CD14-positive monocyte (primary cell): ENCODE measurements at regions not wholly inside any gene's neighbourhood (a gene's known extent, or its start where the extent isn't known, plus 50 kb on each side); places are given as distances from the start of the nearest gene placed in this dataset.

Experiments
- DNase-seq, 3 donors: peaks; one replicate each; pipeline ENCODE4 v3.0.0-alpha.2; 2011 to 2022
- H2AFZ ChIP-seq: 2 replicates; pipeline ENCODE4 v1.6.0; 2012; ENCODE audit warnings: mild to moderate bottlenecking, low read depth, low read length, inconsistent platforms; ENCODE audit not compliant: insufficient read depth, poor library complexity, severe bottlenecking
- H3K27ac ChIP-seq, 2 donors: 1 replicate in 1 of 2; 2 replicates in 1 of 2; pipeline ENCODE4 v1.5.1; 2012 to 2013; ENCODE audit warnings: low read length in 2 of 2, control low read depth in 1 of 2, inconsistent platforms in 1 of 2, low read depth in 1 of 2, mild to moderate bottlenecking in 1 of 2
- H3K27me3 ChIP-seq, 2 donors: one replicate each; pipeline versions ENCODE4 v1.6.0 to v1.6.1; 2011 to 2013; ENCODE audit warnings: low read length in 2 of 2; ENCODE audit not compliant: control insufficient read depth in 2 of 2, insufficient read depth in 2 of 2
- H3K36me3 ChIP-seq, 2 donors: replicated peaks in 1 of 2; 1 replicate in 1 of 2; 2 replicates in 1 of 2; pipeline versions ENCODE4 v1.5.1 to v1.6.1; 2012 to 2013; ENCODE audit warnings: low read length in 2 of 2, control low read depth in 1 of 2, inconsistent platforms in 1 of 2, mild to moderate bottlenecking in 1 of 2; ENCODE audit not compliant: insufficient read depth in 2 of 2, control insufficient read depth in 1 of 2
- H3K4me1 ChIP-seq, 2 donors: 1 replicate in 1 of 2; 2 replicates in 1 of 2; pipeline versions ENCODE4 v1.5.1 to v1.6.1; 2012 to 2013; ENCODE audit warnings: low read length in 2 of 2, control low read depth in 1 of 2, inconsistent platforms in 1 of 2, mild to moderate bottlenecking in 1 of 2, moderate library complexity in 1 of 2; ENCODE audit not compliant: insufficient read depth in 2 of 2, control insufficient read depth in 1 of 2
- H3K4me2 ChIP-seq: replicated peaks from 2 replicates; pipeline ENCODE3; 2012; ENCODE audit warnings: low read length, moderate library complexity, mild to moderate bottlenecking; ENCODE audit not compliant: poor library complexity, severe bottlenecking; ENCODE audit errors: extremely low read depth
- H3K4me3 ChIP-seq, 3 experiments: fragments of 200-600 bp in 1 of 3; sonication (generic) in 1 of 3; replicated peaks in 1 of 3; 1 replicate in 2 of 3; 2 replicates in 1 of 3; pipeline ENCODE4 v1.5.1; 2011 to 2013; ENCODE audit warnings: low read length in 3 of 3, mild to moderate bottlenecking in 3 of 3, control low read depth in 2 of 3, low read depth in 2 of 3, inconsistent platforms in 1 of 3, moderate library complexity in 1 of 3
- H3K79me2 ChIP-seq: 2 replicates; pipeline ENCODE4 v1.6.0; 2012; ENCODE audit warnings: mild to moderate bottlenecking, control low read depth, inconsistent platforms, low read length, moderate library complexity; ENCODE audit not compliant: insufficient read depth
- H3K9ac ChIP-seq: 2 replicates; pipeline ENCODE4 v1.6.0; 2017; ENCODE audit warnings: low read length, mild to moderate bottlenecking; ENCODE audit not compliant: insufficient read depth, poor library complexity, severe bottlenecking
- H3K9me3 ChIP-seq, 2 donors: replicated peaks in 1 of 2; 1 replicate in 1 of 2; 2 replicates in 1 of 2; pipeline versions ENCODE4 v1.5.1 to v1.6.1; 2012 to 2013; ENCODE audit warnings: low read length in 2 of 2, control low read depth in 1 of 2; ENCODE audit not compliant: control insufficient read depth in 1 of 2, insufficient read depth in 1 of 2
- H4K20me1 ChIP-seq: 2 replicates; pipeline ENCODE4 v1.6.0; 2012; ENCODE audit warnings: mild to moderate bottlenecking, low read length, control low read depth, moderate library complexity; ENCODE audit not compliant: insufficient read depth
- H3K27ac Mint-ChIP-seq, 7 donors: one replicate each; pipeline ENCODE4 v1.8.0; 2020; ENCODE audit warnings: mild to moderate bottlenecking in 7 of 7, mixed read lengths in 7 of 7, moderate library complexity in 6 of 7, inconsistent platforms in 2 of 7
- H3K27me3 Mint-ChIP-seq, 3 donors: one replicate each; pipeline ENCODE4 v1.8.0; 2021 to 2022; ENCODE audit warnings: low read depth in 3 of 3, mild to moderate bottlenecking in 3 of 3, mixed read lengths in 3 of 3, moderate library complexity in 3 of 3, inconsistent platforms in 1 of 3
- H3K36me3 Mint-ChIP-seq, 2 donors: one replicate each; pipeline ENCODE4 v1.8.0; 2020; ENCODE audit warnings: mixed read lengths in 2 of 2, inconsistent platforms in 1 of 2, mild to moderate bottlenecking in 1 of 2
- H3K4me1 Mint-ChIP-seq: one replicate; pipeline ENCODE4 v1.8.0; 2020; ENCODE audit warnings: mild to moderate bottlenecking, mixed read lengths
- H3K4me3 Mint-ChIP-seq, 2 donors: one replicate each; pipeline ENCODE4 v1.8.0; 2020; ENCODE audit warnings: mild to moderate bottlenecking in 2 of 2, mixed read lengths in 2 of 2, moderate library complexity in 1 of 2
- H3K9me3 Mint-ChIP-seq, 7 donors: one replicate each; pipeline ENCODE4 v1.8.0; 2020 to 2022; ENCODE audit warnings: mixed read lengths in 7 of 7, mild to moderate bottlenecking in 6 of 7, moderate library complexity in 6 of 7, inconsistent platforms in 2 of 7
- WGBS: methylation state at CpG from one replicate; pipeline ENCODE4 v1.1.5; 2013; ENCODE audit warnings: missing lambda C conversion rate; ENCODE audit not compliant: insufficient coverage; 5-methylcytosine and 5-hydroxymethylcytosine counted together
- intact Hi-C, 2 donors: fragments of 100-400 bp; cut with micrococcal nuclease; formaldehyde crosslinking; loops; one replicate each; pipeline versions ENCODE4 v1.15.0 to v1.15.1; 2023
- TF ChIP-seq, protein P1 (sequence below): fragments of 200-600 bp; IDR thresholded peaks from one replicate; pipeline ENCODE4 v1.8.0; 2022; ENCODE audit warnings: antibody characterized with exemption, mild to moderate bottlenecking

DNA sequence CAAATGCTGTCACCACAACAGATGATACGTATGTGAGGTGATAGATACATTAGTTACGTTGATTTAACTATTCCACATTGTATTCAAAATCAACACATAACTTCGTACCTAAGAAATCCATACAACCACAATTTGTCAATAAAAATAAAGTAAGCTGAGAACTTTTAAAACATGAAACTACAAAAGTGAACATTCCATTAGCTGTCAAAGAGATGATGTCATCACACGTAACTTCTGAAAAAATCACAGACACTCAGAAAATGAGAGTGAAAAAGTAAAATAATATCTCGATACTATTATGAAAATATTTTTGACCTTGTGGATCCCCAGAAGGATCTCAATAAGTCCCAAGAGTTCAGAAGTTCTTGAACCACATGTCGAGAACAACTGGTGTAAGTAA is 161.6 kb upstream of the GALNT13 start:
- WGBS, result no CpG with 5 or more reads among the region's 6 CpGs
- Mint-ChIP-seq H3K36me3 (no peaks in the 10 kb centered on the region), H3K9me3 (peaks cover 0 to 3% (median 0%) of the 10 kb centered on the region in 7 donors), H3K4me3 (no peak overlapping the region), H3K27me3 (no peaks in the 10 kb centered on the region), H3K27ac (no peak overlapping the region), H3K4me1 (no peaks in the 10 kb centered on the region)
- Histone ChIP-seq H3K9me3 (peaks cover 0 to 6% of the 10 kb centered on the region in 2 donors), H3K36me3 (no peaks in the 10 kb centered on the region), H2AFZ (no peak overlapping the region), H3K4me2 (no peak overlapping the region), H3K79me2 (no peaks in the 10 kb centered on the region), H3K27ac (no peak overlapping the region), H3K4me3 (no peak overlapping the region), H3K9ac (no peak overlapping the region), H3K4me1 (no peaks in the 10 kb centered on the region), H4K20me1 (no peaks in the 10 kb centered on the region), H3K27me3 (no peaks in the 10 kb centered on the region)
- no peak for DNase-seq
- TF ChIP-seq, protein P1, sequence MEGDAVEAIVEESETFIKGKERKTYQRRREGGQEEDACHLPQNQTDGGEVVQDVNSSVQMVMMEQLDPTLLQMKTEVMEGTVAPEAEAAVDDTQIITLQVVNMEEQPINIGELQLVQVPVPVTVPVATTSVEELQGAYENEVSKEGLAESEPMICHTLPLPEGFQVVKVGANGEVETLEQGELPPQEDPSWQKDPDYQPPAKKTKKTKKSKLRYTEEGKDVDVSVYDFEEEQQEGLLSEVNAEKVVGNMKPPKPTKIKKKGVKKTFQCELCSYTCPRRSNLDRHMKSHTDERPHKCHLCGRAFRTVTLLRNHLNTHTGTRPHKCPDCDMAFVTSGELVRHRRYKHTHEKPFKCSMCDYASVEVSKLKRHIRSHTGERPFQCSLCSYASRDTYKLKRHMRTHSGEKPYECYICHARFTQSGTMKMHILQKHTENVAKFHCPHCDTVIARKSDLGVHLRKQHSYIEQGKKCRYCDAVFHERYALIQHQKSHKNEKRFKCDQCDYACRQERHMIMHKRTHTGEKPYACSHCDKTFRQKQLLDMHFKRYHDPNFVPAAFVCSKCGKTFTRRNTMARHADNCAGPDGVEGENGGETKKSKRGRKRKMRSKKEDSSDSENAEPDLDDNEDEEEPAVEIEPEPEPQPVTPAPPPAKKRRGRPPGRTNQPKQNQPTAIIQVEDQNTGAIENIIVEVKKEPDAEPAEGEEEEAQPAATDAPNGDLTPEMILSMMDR, result no peak
- intact Hi-C loops, result no loop called here

DNA sequence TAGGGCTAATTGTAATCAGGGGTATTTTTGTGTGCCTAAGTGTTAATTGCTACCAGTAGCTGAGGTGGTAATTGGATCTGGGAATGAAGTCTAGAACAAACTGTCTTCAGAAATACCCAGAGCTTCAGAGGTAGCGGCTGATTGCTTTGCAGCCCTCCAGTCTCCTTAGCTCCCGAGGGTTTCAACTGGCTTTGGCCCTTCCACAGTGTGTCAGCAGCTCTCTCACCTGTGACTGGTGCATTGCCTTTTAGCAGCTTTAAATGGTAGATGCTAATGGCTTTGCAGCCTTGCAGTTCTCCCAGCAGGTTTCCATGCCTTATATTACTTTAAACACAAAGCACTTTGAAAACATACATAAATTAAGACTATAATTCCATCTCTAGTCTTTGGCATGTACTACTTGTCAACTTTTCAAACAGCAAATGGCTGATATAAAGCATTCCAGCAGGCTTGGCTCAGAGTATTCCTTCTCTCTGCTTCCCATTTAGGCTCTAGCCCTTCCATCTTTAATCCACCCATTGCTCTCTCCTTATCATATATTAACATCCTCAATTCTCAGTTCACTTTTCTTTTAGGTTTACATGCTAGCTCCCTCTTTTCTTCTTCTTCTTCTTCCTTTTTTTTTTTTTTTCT is 156.4 kb upstream of the GALNT13 start:
- Histone ChIP-seq H3K4me1 (no peaks in the 10 kb centered on the region), H4K20me1 (no peaks in the 10 kb centered on the region)
- WGBS, result 59% methylated on average over 2 of the region's 2 CpGs

More for the DNA sequence above, 156.4 kb upstream of the GALNT13 start:
- Mint-ChIP-seq H3K27me3 (no peaks in the 10 kb centered on the region), H3K27ac (no peak overlapping the region), H3K36me3 (no peaks in the 10 kb centered on the region), H3K4me3 (no peak overlapping the region), H3K4me1 (no peaks in the 10 kb centered on the region), H3K9me3 (peaks cover 0 to 4% (median 2%) of the 10 kb centered on the region in 7 donors)
- TF ChIP-seq, protein P1, result no peak
- intact Hi-C loops, result no loop called here
- Histone ChIP-seq H3K9me3 (peaks cover 0 to 6% of the 10 kb centered on the region in 2 donors), H3K4me2 (no peak overlapping the region), H3K9ac (no peak overlapping the region), H3K27ac (no peak overlapping the region), H3K27me3 (no peaks in the 10 kb centered on the region), H2AFZ (no peak overlapping the region), H3K36me3 (no peaks in the 10 kb centered on the region), H3K4me3 (no peak overlapping the region), H3K79me2 (no peaks in the 10 kb centered on the region)
- DNase-seq, result no peak
